ENCODE measurements at regions not wholly inside any gene's neighbourhood (a gene's known extent, or its start where the extent isn't known, plus 50 kb on each side); places are given as distances from the start of the nearest gene placed in this dataset.

- TF ChIP-seq CTCF (IDR thresholded peaks at IDR 0.05) (no peak), POLR2A (IDR thresholded peaks at IDR 0.05) (no peak)
Observed at GRCh38 chr1:57594002-57594401, 170.1 kb upstream of the DAB1 start.
